Transverse colon (tissue), 4 donors: ENCODE measurements at regions not wholly inside any gene's neighbourhood (a gene's known extent, or its start where the extent isn't known, plus 50 kb on each side); places are given as distances from the start of the nearest gene placed in this dataset.

ENCODE experiments used
- DNase-seq: peaks from one replicate; pipeline ENCODE4 v3.0.0-alpha.2; 2019
- H3K27ac ChIP-seq, 4 donors: fragments of 200-600 bp; sonication (generic); 2 replicates each; pipeline ENCODE4 v1.5.1; 2016 to 2018; ENCODE audit warnings: inconsistent platforms in 4 of 4
- H3K27me3 ChIP-seq: fragments of 200-600 bp; sonication (generic); 2 replicates; pipeline ENCODE4 v1.5.1; 2017; ENCODE audit warnings: inconsistent platforms
- H3K36me3 ChIP-seq, 4 donors: fragments of 200-600 bp; sonication (generic); 2 replicates each; pipeline ENCODE4 v1.5.1; 2017 to 2019; ENCODE audit warnings: inconsistent platforms in 4 of 4
- H3K4me1 ChIP-seq, 4 donors: fragments of 200-600 bp; sonication (generic); 2 replicates each; pipeline ENCODE4 v1.5.1; 2017 to 2020; ENCODE audit warnings: inconsistent platforms in 4 of 4
- H3K4me3 ChIP-seq, 4 donors: fragments of 200-600 bp; sonication (generic); 1 replicate in 1 of 4; 2 replicates in 3 of 4; pipeline versions ENCODE4 v1.5.1 to v1.6.1; 2017 to 2019; ENCODE audit warnings: inconsistent platforms in 4 of 4
- H3K9me3 ChIP-seq, 2 donors: fragments of 200-600 bp; sonication (generic); 2 replicates each; pipeline ENCODE4 v1.5.1; 2017 to 2019; ENCODE audit warnings: inconsistent platforms in 2 of 2
- CTCF ChIP-seq, 5 experiments: fragments of 200-600 bp in 3 of 5; fragments of 450-650 bp in 2 of 5; sonication (generic) in 3 of 5; IDR thresholded peaks; 1 replicate in 2 of 5; 2 replicates in 3 of 5; pipeline ENCODE4 v1.5.1; 2016 to 2017; ENCODE audit warnings: antibody characterized with exemption in 5 of 5, inconsistent platforms in 3 of 5, mild to moderate bottlenecking in 2 of 5, moderate library complexity in 1 of 5
- EP300 ChIP-seq: sonication (generic); formaldehyde crosslinking; IDR thresholded peaks from one replicate; pipeline ENCODE4 v1.6.1; 2017; ENCODE audit warnings: antibody characterized with exemption, low read depth
- POLR2A ChIP-seq: fragments of 450-650 bp; IDR thresholded peaks from one replicate; pipeline ENCODE4 v1.6.1; 2016; ENCODE audit warnings: antibody characterized with exemption, mild to moderate bottlenecking, moderate library complexity
- POLR2AphosphoS5 ChIP-seq, 3 donors: sonication (generic); formaldehyde crosslinking; IDR thresholded peaks; one replicate each; pipeline ENCODE4 v1.6.1; 2016; ENCODE audit warnings: antibody characterized with exemption in 3 of 3
- WGBS, 2 donors: methylation state at CpG; one replicate each; pipeline ENCODE4 v1.1.5; 2018; ENCODE audit warnings: low coverage in 1 of 2; 5-methylcytosine and 5-hydroxymethylcytosine counted together
- in situ Hi-C, 4 donors: fragments of 200-750 bp; cut with MboI; loops; one replicate each; pipeline versions ENCODE4 v1.15.0 to v1.15.1; 2017; ENCODE audit warnings: low sequenced_read_pairs in 3 of 4, low pct_ligation_motif_present in 1 of 4, low pct_unique_long_range_greater_than_20kb in 1 of 4
- intact Hi-C: fragments of 100-400 bp; cut with DNase I; formaldehyde crosslinking; loops from one replicate; pipeline ENCODE4 v1.15.1; 2023; ENCODE audit warnings: low total_unique reads

DNA sequence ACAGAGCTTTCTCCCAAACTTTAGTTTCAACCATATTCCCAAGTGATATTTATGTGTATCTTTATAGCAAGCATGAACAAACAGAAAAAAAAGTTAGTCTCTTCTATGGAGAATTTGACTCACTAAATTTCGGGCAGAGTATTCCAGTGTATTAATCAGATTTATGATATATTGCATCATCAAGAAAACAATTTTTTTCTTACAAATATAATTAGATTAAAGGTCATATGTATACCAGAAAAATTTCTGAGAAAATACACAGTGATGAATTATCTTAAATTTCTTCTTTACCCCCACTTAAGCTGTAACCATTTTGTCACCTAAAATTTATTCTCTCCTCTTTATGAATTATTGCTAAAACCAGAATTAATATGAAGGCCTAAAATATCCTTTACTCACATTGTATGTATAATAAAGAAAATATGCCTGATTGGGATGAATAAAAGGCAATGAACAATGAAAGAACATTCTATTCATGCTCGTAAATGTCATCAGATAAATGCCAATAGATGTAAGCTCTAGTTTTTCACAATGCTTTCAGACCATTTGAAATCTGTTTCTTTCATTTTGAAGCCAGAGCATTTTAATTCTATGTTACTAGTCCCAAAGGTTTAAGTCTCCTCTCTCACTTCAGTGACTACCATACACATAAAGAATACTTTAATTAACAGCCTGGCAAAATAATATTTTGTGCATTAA lies 192.1 kb downstream of the HGF start:
- 61 to 64% methylated on average over 2 of the region's 2 CpGs for WGBS, 2 donors
- Histone ChIP-seq H3K4me1 (no peaks in the 10 kb centered on the region), H3K36me3 (no peaks in the 10 kb centered on the region), H3K27me3 (no peaks in the 10 kb centered on the region), H3K9me3 (no peaks in the 10 kb centered on the region), H3K27ac (no peak overlapping the region), H3K4me3 (no peak overlapping the region)
- no peak for DNase-seq
- intact Hi-C loops (no loop called here), in situ Hi-C loops (no loop called here)
- TF ChIP-seq POLR2A, result no peak
- TF ChIP-seq CTCF (IDR thresholded peaks at IDR 0.05), result no peak
- TF ChIP-seq POLR2AphosphoS5 (IDR thresholded peaks at IDR 0.05), result no peak
- TF ChIP-seq EP300, result no peak

- no peaks in the 10 kb centered on the region for H3K36me3 ChIP-seq
- TF ChIP-seq EP300 (no peak), CTCF (IDR thresholded peaks at IDR 0.05) (no peak), POLR2A (no peak), POLR2AphosphoS5 (IDR thresholded peaks at IDR 0.05) (no peak)
- DNase-seq, result no peak
- in situ Hi-C loops, result no loop called here
- intact Hi-C loops, result no loop called here
- no peak overlapping the region for H3K4me3 ChIP-seq
- no peaks in the 10 kb centered on the region for H3K4me1 ChIP-seq
- 77 to 81% methylated on average over 3 to 6 of the region's 6 CpGs for WGBS, 2 donors
- no peaks in the 10 kb centered on the region for H3K9me3 ChIP-seq
- H3K27ac ChIP-seq, result no peak overlapping the region
- no peaks in the 10 kb centered on the region for H3K27me3 ChIP-seq
These were observed 195.0 kb downstream of the HGF start for GRCh38 chr7:81574723-81575326.

GRCh38 chr7:81573932-81574331 lies 195.9 kb downstream of the HGF start:
- Histone ChIP-seq H3K27me3 (no peaks in the 10 kb centered on the region), H3K9me3 (no peaks in the 10 kb centered on the region), H3K4me3 (no peak overlapping the region), H3K36me3 (no peaks in the 10 kb centered on the region), H3K4me1 (no peaks in the 10 kb centered on the region), H3K27ac (no peak overlapping the region)
- no peak for DNase-seq
- intact Hi-C loops, result no loop called here
- TF ChIP-seq POLR2A (no peak), POLR2AphosphoS5 (IDR thresholded peaks at IDR 0.05) (no peak), CTCF (IDR thresholded peaks at IDR 0.05) (no peak), EP300 (no peak)
- WGBS, 2 donors, result 74 to 87% methylated on average over 1 of the region's 1 CpG
- in situ Hi-C loops, result no loop called here

DNA sequence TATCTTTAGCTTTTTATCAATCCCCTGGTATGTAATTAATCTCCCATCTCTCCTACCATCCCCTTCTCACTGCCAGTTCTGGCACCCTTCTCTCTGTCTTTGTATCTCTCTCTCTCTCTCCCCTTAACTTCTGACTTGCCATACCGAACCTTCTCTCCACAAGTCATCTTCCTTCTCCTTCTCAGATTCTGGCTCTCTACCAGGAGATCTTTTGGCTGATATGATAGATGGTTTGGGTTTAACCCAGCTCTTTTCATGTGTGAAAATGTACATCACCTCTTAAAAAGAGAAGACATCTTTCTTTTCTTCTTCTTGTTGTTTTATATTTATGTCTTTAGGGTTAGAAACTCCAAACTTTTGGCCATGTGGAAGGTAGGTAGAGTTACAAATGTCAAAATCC lies 196.7 kb downstream of the HGF start:
- no peaks in the 10 kb centered on the region for H3K36me3 ChIP-seq
- in situ Hi-C loops (no loop called here), intact Hi-C loops (no loop called here)
- DNase-seq, result no peak
- no peaks in the 10 kb centered on the region for H3K27me3 ChIP-seq
- 56% methylated on average over 1 of the region's 1 CpG; no CpG with 5 or more reads in 1 of the 2 donors for WGBS, 2 donors
- H3K4me3 ChIP-seq, result no peak overlapping the region
- H3K9me3 ChIP-seq, result no peaks in the 10 kb centered on the region
- H3K27ac ChIP-seq, result no peak overlapping the region
- TF ChIP-seq POLR2AphosphoS5 (IDR thresholded peaks at IDR 0.05) (no peak), POLR2A (no peak), CTCF (IDR thresholded peaks at IDR 0.05) (no peak), EP300 (no peak)
- no peaks in the 10 kb centered on the region for H3K4me1 ChIP-seq
